Dermis microvascular lymphatic vessel endothelial cell (primary cell): ENCODE measurements at regions not wholly inside any gene's neighbourhood (a gene's known extent, or its start where the extent isn't known, plus 50 kb on each side); places are given as distances from the start of the nearest gene placed in this dataset.
"Not testable (repeated sequence)": the region's sequence is repeated elsewhere in the genome, so short reads cannot be mapped to it uniquely, and the experiment has no call there.

Experiments
- DNase-seq, 2 donors: peaks; one replicate each; pipeline versions ENCODE4 v3.0.0 to v3.0.0-alpha.2; 2010; ENCODE audit warnings: low read depth in 2 of 2

GRCh38 chr1:234921266-234922062, 207.2 kb downstream of the TOMM20 start:
- peak; percentile 92 to 94 for DNase-seq

- DNase-seq = no peak
Observed at GRCh38 chr1:234920843-234921140, 207.8 kb downstream of the TOMM20 start.

DNA sequence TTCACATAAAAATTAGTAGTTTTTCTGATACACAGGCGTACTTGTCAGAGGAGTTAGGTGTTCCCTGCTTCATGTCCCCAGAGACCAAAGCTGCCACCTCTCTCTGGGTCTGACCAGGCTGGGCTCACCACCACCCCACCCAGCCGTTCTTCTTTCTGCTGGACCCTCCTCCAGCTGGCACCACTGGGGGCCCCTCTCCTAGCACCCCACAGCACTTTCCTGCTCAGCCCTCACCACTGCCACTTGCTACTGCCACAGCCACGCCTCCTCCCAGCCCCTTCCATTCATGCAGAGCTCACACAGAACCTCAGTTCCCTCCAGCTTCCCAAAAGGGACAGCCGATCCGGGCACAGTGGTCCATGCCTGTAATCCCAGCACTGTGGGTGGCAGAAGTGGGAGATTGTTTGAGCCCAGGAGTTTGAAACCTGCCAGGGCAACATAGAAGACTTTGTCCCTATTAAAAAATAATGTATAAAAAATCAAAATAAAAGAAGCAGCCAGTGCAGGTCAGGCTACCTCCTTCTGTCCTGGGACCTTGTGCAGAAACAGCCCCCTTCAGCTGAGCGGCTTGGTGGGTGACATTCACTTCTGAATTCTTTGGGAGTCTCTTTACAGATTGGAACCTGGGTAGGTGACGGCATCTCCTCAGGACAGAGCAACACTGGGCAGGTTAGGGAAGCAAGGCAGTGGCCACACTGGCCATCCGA, 208.3 kb downstream of the TOMM20 start:
- no peak for DNase-seq

GRCh38 chr1:234918961-234919761, 209.5 kb downstream of the TOMM20 start:
- peak; percentile 58 to 83 for DNase-seq

DNA sequence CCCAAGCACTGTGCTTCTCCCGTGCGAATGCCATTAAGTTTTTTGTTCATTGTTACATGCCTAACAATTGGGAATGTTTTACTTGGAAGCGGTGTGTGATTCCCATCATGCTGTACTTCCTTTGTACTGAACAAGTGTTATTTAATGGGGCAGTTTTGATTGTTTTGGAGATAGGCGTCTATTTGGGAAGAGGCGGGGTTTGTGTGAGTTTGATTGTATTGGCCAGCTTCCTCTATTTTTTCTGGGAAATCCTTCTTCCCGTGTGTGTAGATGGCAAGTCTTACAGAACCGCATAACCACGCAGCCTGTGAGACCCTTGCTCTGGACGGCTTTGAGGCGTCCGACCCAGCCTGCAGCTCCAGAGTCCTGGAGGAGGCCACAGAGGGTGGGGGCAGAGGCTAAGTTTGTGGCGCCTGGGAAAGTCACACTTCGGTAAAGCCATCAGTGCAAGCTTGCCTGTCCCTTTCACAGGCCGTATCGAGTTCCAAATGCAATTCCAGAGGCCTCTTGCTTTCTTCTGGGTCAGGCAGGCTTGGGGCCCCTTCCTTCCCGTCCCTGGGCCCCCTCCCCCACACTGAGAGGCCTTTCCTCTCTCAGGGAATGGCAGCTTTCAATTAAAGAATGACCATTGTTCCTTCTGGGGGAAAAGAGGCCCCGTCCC, 210.3 kb downstream of the TOMM20 start:
- peak; percentile 98 to 99 for DNase-seq

DNA sequence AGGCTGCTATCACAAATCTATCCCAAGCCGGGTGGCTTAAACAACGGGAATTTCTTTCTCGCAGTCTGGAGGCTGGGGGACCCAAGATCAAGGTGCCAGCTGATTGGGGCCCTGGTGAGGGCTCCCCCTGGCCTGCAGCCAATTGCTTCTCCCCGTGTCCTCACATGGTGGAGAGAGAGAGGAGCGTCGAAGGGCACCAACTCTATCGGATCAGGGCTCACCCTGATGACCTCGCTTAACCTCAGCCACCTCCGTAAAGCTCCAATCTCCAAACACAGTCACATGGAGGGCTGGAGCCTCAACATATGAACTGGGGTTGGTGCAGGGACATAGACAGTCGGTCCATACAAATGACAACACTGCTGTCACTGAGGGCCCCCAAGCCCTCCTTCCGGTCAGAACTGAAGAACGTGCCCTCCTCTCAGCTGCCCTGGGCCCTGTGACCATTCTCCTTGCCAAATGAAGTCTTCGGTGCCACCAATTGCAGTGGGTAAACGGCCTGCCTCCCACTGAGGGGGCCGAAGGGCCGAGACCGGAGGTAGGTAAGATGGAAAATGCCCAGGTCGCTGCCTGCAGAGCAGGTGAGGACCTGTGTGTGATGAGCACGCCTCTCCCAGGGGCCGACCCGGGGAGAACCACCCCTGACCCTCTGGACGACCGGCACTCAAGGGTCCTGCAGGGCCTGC, 211.0 kb downstream of the TOMM20 start:
- DNase-seq = no peak

DNA sequence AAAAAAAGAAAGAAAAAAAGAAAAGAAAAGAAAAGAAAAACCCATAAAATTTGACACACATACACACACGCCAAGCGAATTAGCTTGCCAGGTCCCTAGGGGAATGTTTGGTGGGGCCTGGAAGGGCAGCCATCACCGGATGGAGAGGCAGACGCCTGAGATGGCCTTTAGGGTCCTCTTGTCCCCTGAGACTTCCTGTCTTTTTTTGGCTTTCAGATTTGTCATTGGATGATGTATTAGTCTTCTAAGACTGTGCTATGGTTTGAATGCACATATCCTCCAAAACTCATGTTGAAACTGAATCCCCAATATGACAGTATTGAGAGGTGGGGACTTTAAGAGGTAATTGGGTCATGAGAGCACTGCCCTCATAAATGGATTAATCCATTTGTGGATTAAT, 211.8 kb downstream of the TOMM20 start:
- no peak for DNase-seq

DNA sequence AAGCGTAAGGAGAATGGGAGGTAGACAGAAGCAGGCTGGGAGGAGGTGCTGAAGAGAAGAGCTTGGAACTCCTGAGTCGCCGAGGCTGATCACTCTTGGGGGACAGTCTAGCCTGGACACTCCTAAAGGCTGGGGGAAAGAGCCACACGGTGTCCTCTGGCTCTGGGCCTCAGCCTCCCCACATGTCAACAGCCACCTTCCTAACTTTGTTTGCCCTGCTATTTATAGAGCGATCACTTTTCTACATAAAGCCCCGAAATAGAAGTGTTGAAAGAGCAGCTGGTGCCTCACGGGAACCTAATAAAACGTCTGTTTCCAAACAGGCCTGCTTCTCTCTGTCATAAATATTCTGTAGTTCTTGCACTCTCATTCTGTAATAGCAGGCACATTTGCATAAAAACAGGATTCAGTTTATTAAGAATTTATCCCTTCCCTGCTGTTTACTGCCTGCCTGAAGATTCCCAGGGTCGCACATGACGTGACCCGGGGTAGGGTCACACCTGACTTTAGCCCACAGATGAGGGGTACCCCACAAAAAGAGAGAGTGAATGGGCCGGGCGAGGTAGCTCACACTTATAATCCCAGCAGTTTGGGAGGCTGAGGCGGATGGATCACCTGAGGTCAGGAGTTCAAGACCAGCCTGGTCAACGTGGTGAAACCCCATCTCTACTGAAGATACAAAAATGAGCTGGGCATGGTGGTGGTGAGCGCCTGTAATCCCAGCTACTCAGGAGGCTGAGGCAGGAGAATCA, 212.5 kb downstream of the TOMM20 start:
- DNase-seq = peak; percentile 62 to 74

- no peak for DNase-seq
Observed at GRCh38 chr1:234914606-234915290, 213.9 kb downstream of the TOMM20 start.

DNA sequence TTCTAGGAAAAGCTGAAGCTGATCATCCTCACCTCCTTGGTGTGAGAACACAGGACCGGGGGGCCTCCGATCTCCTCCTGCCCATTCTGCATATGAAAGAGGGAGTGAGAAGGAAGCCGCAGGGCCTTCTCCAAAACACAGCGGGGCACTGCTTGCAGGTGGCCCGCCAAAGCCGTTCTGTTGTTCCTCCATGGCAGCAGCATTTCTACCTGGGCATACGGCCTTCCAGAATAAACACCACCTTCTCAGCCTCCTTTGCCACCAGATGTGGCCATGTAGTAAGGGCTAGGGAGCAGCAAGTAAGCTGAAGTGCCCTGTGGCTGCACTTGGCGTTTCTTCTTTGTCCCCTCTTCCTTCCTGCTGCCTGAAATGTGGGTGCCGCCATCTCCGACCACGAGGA, 214.9 kb downstream of the TOMM20 start:
- no peak for DNase-seq

DNA sequence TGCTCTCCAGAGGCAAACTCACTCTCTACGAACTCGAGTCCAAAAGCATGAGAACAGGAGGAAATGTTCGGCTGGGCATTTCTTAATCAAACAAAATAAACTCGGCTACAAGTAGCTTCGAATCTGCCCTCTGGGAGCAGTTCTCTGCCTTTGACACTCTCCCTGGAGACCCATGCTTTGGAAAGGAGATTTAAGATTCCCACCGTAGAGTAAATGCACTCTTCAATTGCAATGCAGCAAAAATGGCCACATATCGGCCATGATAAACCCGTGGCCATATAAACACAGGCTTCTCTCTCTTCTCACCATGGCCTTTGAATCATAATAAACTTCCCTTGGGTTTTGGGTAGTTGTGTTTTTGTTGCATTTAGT, 215.4 kb downstream of the TOMM20 start:
- DNase-seq = no peak

GRCh38 chr1:234912548-234913277, 215.9 kb downstream of the TOMM20 start:
- DNase-seq = no peak

DNA sequence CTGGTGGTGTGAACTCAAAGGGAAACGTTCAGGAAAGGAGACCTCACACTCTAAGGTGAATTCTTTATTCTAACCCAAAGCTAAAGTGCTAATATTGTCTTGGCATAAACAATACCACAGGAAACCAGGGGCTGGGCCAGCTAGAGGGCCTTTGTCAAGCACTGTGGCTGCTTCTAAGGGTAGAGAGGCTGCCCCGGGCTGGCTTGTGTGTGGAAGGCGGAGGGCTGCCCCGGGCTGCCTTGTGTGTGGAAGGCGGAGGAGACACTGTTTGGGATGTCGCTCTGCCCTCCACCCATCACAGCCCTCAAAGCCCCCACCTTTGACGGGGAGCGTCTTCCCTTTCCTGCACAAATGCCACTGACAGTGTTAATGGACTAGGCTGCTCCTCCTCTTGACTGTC, 216.8 kb downstream of the TOMM20 start:
- DNase-seq = peak in 1 of 2 donors; percentile 84

DNA sequence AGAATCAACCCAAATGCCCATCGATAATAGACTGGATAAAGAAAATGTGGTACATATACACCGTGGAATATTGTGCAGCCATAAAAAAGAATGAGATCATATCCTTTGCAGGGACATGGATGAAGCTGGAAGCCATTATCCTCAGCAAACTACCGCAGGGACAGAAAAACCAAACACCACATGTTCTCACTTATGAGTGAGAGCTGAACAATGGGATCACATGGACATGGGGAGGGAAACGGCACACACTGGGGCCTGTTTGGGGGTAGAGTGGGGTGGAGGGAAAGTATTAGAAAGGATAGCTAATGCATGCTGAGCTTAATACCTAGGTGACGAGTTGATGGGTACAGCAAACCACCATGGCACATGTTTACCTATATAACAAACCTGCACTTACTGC, 217.5 kb downstream of the TOMM20 start:
- DNase-seq = not testable (repeated sequence)

GRCh38 chr1:234909851-234910250, 218.8 kb downstream of the TOMM20 start:
- DNase-seq = no peak

- no peak for DNase-seq
Observed at GRCh38 chr1:234909307-234909810, 219.3 kb downstream of the TOMM20 start.

GRCh38 chr1:234908571-234908970, 220.1 kb downstream of the TOMM20 start:
- no peak for DNase-seq

DNA sequence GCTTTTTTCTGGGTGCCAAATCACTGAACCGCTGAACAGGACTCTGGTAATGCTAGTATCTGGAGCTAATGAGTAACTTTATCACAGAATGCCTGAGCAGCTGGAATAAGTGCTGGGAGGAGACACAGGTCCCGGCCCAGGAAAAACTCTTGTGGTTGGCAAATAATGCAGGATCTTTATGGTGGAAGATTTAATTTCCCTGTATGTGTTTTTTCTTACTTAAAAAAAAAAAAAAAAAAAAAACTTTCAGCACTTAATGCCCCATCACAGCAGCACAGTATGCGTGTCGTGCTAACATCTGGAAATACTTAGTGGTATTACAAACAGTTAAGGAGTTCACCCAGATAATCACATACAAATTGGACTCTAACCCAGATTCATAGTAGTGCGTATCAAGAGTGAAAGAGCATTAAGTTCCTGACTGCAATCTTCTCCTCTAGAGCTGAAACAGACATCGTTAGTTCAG, 220.7 kb downstream of the TOMM20 start:
- DNase-seq = no peak
